SK-N-SH (cell line): ENCODE measurements at regions not wholly inside any gene's neighbourhood (a gene's known extent, or its start where the extent isn't known, plus 50 kb on each side); places are given as distances from the start of the nearest gene placed in this dataset.

Experiments used
- CTCF ChIA-PET: fragments of 300-600, 350-600 bp; formaldehyde crosslinking; extraction: SDS; loops from one replicate; lab custom pipeline; 2021; lab: Yijun Ruan, JAX
- POLR2A ChIA-PET: fragments of 350-600 bp; sonication (Branson Sonifier 250); formaldehyde crosslinking; extraction: SDS; loops from one replicate; lab custom pipeline; 2020; ENCODE audit warnings: antibody characterized with exemption, inconsistent platforms; lab: Yijun Ruan, JAX
- DNase-seq: peaks from one replicate; pipeline ENCODE4 v3.0.0; 2012
- H2AFZ ChIP-seq: fragments of 200-600 bp; sonication (generic); 2 replicates; pipeline ENCODE4 v1.8.1; 2016; ENCODE audit warnings: antibody characterized with exemption, mild to moderate bottlenecking, low read depth
- H3F3A ChIP-seq: fragments of 200-600 bp; sonication (generic); replicated peaks from 2 replicates; pipeline ENCODE3; 2016; ENCODE audit warnings: antibody characterized with exemption, mild to moderate bottlenecking; ENCODE audit not compliant: insufficient read depth
- H3K27ac ChIP-seq, 2 experiments: fragments of 200-500 bp in 1 of 2; fragments of 200-600 bp in 1 of 2; sonication (Bioruptor generic) in 1 of 2; sonication (generic), shearing (Covaris generic) in 1 of 2; 2 replicates each; pipeline versions ENCODE4 v1.5.1 to v1.6.1; 2014 to 2016; ENCODE audit warnings: low read depth in 2 of 2, inconsistent platforms in 1 of 2, low read length in 1 of 2, mild to moderate bottlenecking in 1 of 2, mixed read lengths in 1 of 2
- H3K27me3 ChIP-seq: fragments of 200-600 bp; sonication (generic), shearing (Covaris generic); 2 replicates; pipeline ENCODE4 v1.6.1; 2016; ENCODE audit warnings: mixed run types; ENCODE audit not compliant: insufficient read depth
- H3K36me3 ChIP-seq, 2 experiments: fragments of 200-500 bp in 1 of 2; fragments of 200-600 bp in 1 of 2; sonication (Bioruptor generic) in 1 of 2; sonication (generic) in 1 of 2; replicated peaks in 1 of 2; 2 replicates each; pipeline versions ENCODE3 to v1.5.1; 2014 to 2016; ENCODE audit warnings: low read length in 1 of 2, mild to moderate bottlenecking in 1 of 2; ENCODE audit not compliant: insufficient read depth in 2 of 2, control insufficient read depth in 1 of 2
- H3K4me1 ChIP-seq, 2 experiments: fragments of 200-500 bp in 1 of 2; fragments of 200-600 bp in 1 of 2; sonication (Bioruptor generic) in 1 of 2; sonication (generic), shearing (Covaris generic) in 1 of 2; 2 replicates each; pipeline versions ENCODE4 v1.5.1 to v1.6.1; 2014 to 2016; ENCODE audit warnings: low read depth in 1 of 2, low read length in 1 of 2, mixed run types in 1 of 2; ENCODE audit not compliant: insufficient read depth in 2 of 2, control insufficient read depth in 1 of 2
- H3K4me2 ChIP-seq: fragments of 200-600 bp; sonication (generic), shearing (Covaris generic); 2 replicates; pipeline ENCODE4 v1.6.1; 2017; ENCODE audit warnings: mixed run types
- H3K4me3 ChIP-seq, 2 experiments: fragments of 200-500 bp in 1 of 2; fragments of 200-600 bp in 1 of 2; sonication (Bioruptor generic) in 1 of 2; sonication (generic), shearing (Covaris generic) in 1 of 2; 2 replicates each; pipeline versions ENCODE4 v1.5.1 to v1.8.1; 2014 to 2016; ENCODE audit warnings: low read depth in 2 of 2, inconsistent platforms in 1 of 2, low read length in 1 of 2, mild to moderate bottlenecking in 1 of 2, mixed read lengths in 1 of 2, moderate library complexity in 1 of 2
- H3K79me2 ChIP-seq: fragments of 200-600 bp; sonication (generic); 2 replicates; pipeline ENCODE4 v1.8.1; 2017; ENCODE audit warnings: mild to moderate bottlenecking; ENCODE audit not compliant: insufficient read depth
- H3K9ac ChIP-seq: fragments of 200-600 bp; sonication (generic); 2 replicates; pipeline ENCODE4 v1.6.1; 2017; ENCODE audit warnings: mixed run types
- H3K9me2 ChIP-seq: fragments of 200-600 bp; sonication (generic); 2 replicates; pipeline ENCODE4 v1.6.1; 2017; ENCODE audit warnings: mixed run types
- H3K9me3 ChIP-seq: fragments of 200-600 bp; sonication (generic); 2 replicates; pipeline ENCODE4 v1.6.1; 2017; ENCODE audit warnings: mixed run types, mild to moderate bottlenecking, moderate library complexity
- H4K20me1 ChIP-seq: fragments of 200-600 bp; sonication (generic); 2 replicates; pipeline ENCODE4 v1.6.1; 2017; ENCODE audit warnings: mild to moderate bottlenecking, mixed run types; ENCODE audit not compliant: insufficient read depth
- CHD2 ChIP-seq: fragments of 150-350 bp; IDR thresholded peaks from 2 replicates; pipeline ENCODE4 v1.6.1; 2018; ENCODE audit warnings: low read length; ENCODE audit not compliant: partially characterized antibody
- EZH2phosphoT487 ChIP-seq: fragments of 200-600 bp; sonication (generic); IDR thresholded peaks from 2 replicates; pipeline ENCODE4 v1.6.1; 2017; ENCODE audit warnings: low read depth, mixed run types, mild to moderate bottlenecking, antibody characterized with exemption, moderate library complexity, borderline replicate concordance
- FOSL2 ChIP-seq: IDR thresholded peaks from 2 replicates; pipeline ENCODE4 v1.4.0; 2012; ENCODE audit warnings: low read depth, mild to moderate bottlenecking, moderate library complexity, borderline replicate concordance
- GATA2 ChIP-seq: sonication (generic); formaldehyde crosslinking; IDR thresholded peaks from 2 replicates; pipeline ENCODE4 v1.5.0; 2020; ENCODE audit warnings: mild to moderate bottlenecking, missing genetic modification reagents
- JUND ChIP-seq: IDR thresholded peaks from 2 replicates; pipeline ENCODE4 v1.4.0; 2012
- NRF1 ChIP-seq: IDR thresholded peaks from 2 replicates; pipeline ENCODE4 v1.6.1; 2012; ENCODE audit warnings: low read depth, mild to moderate bottlenecking, low read length
- POLR2AphosphoS5 ChIP-seq: IDR thresholded peaks from 2 replicates; pipeline ENCODE4 v1.6.1; 2012; ENCODE audit warnings: low read depth, low read length
- RFX5 ChIP-seq: IDR thresholded peaks from 2 replicates; pipeline ENCODE4 v1.6.1; 2012; ENCODE audit warnings: mild to moderate bottlenecking, improper control_type of control experiment, low read length
- SIN3A ChIP-seq: IDR thresholded peaks from 2 replicates; pipeline ENCODE4 v1.6.1; 2012; ENCODE audit warnings: low read depth, mild to moderate bottlenecking, low read length, moderate library complexity, borderline replicate concordance
- SMC3 ChIP-seq: IDR thresholded peaks from 2 replicates; pipeline ENCODE4 v1.6.1; 2012; ENCODE audit warnings: low read depth, low read length, improper control_type of control experiment
- TCF12 ChIP-seq: IDR thresholded peaks from 2 replicates; pipeline ENCODE4 v1.4.0; 2012
- TEAD4 ChIP-seq: IDR thresholded peaks from 2 replicates; pipeline ENCODE4 v1.4.0; 2012; ENCODE audit warnings: mild to moderate bottlenecking, borderline replicate concordance; ENCODE audit not compliant: insufficient read depth
- USF2 ChIP-seq: fragments of 150-350 bp; IDR thresholded peaks from 2 replicates; pipeline ENCODE4 v1.6.1; 2017; ENCODE audit warnings: antibody characterized with exemption, low read length, low read depth, borderline replicate concordance
- WGBS: methylation state at CpG from one replicate; pipeline ENCODE4 v1.1.6; 2017; ENCODE audit warnings: low lambda C conversion rate; 5-methylcytosine and 5-hydroxymethylcytosine counted together
- TF ChIP-seq, protein P1 (sequence below): IDR thresholded peaks from 2 replicates; pipeline ENCODE4 v1.4.0; 2012; ENCODE audit warnings: low read depth, borderline replicate concordance
- TF ChIP-seq, protein P2 (sequence below): fragments of 200-600 bp; sonication (generic); IDR thresholded peaks from 2 replicates; pipeline ENCODE4 v1.6.1; 2017; ENCODE audit warnings: antibody characterized with exemption, mild to moderate bottlenecking, moderate library complexity
- TF ChIP-seq, protein P3 (sequence below): IDR thresholded peaks from 2 replicates; pipeline ENCODE4 v1.6.1; 2012; ENCODE audit warnings: mild to moderate bottlenecking, low read depth, low read length, moderate library complexity
- TF ChIP-seq, protein P4 (sequence below): fragments of 150-350 bp; IDR thresholded peaks from 2 replicates; pipeline ENCODE4 v1.6.1; 2016; ENCODE audit warnings: mild to moderate bottlenecking, low read depth, low read length
- TF ChIP-seq, protein P5 (sequence below): IDR thresholded peaks from 2 replicates; pipeline ENCODE4 v1.4.0; 2012; ENCODE audit warnings: low read depth

GRCh38 chr2:4404363-4404762 lies 701.0 kb downstream of the DCDC2C start:
- Histone ChIP-seq H3K9me2 (no peaks in the 10 kb centered on the region), H3K9ac (no peak overlapping the region), H4K20me1 (no peaks in the 10 kb centered on the region), H2AFZ (no peak overlapping the region), H3K27me3 (no peaks in the 10 kb centered on the region), H3K4me1 (no peaks in the 10 kb centered on the region), H3K9me3 (peaks cover 19% of the 10 kb centered on the region; the same call in 1 of the 2 replicates), H3K4me3 (no peak overlapping the region), H3K36me3 (no peaks in the 10 kb centered on the region), H3K27ac (no peak overlapping the region), H3F3A (no peaks in the 10 kb centered on the region), H3K4me2 (no peak overlapping the region), H3K79me2 (no peaks in the 10 kb centered on the region)
- DNase-seq: no peak
- WGBS: 18% methylated on average over 10 of the region's 10 CpGs
- TF ChIP-seq JUND (no peak), EZH2phosphoT487 (no peak), CHD2 (no peak), TEAD4 (no peak), POLR2AphosphoS5 (no peak), SIN3A (no peak), FOSL2 (no peak)
- TF ChIP-seq, protein P1, sequence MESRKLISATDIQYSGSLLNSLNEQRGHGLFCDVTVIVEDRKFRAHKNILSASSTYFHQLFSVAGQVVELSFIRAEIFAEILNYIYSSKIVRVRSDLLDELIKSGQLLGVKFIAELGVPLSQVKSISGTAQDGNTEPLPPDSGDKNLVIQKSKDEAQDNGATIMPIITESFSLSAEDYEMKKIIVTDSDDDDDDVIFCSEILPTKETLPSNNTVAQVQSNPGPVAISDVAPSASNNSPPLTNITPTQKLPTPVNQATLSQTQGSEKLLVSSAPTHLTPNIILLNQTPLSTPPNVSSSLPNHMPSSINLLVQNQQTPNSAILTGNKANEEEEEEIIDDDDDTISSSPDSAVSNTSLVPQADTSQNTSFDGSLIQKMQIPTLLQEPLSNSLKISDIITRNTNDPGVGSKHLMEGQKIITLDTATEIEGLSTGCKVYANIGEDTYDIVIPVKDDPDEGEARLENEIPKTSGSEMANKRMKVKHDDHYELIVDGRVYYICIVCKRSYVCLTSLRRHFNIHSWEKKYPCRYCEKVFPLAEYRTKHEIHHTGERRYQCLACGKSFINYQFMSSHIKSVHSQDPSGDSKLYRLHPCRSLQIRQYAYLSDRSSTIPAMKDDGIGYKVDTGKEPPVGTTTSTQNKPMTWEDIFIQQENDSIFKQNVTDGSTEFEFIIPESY: no peak
- ChIA-PET POLR2A (no interaction called here), CTCF (no interaction called here)

DNA sequence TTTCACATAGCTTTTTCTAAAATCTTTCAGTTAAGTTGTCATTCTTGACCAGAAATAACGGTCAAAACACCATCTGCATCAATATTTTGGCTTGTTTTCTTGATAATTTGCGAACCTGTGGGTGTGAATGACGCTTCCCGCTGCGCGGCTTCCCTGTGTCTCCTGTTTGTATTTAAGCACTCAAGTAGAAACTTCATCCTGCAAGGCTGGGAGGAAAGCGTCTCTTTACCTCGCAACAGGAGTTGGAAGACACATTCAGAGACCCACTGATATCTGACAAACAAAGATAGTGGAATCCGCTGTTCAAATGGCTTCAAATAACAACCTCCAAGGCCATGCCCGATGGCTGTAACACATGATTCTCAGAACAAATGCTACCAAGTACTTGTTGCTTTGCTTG lies 704.9 kb downstream of the DCDC2C start:
- POLR2A ChIA-PET: no interaction called here
- TF ChIP-seq POLR2AphosphoS5: no peak
- TF ChIP-seq SMC3: no peak
- no peak for TF ChIP-seq RFX5
- no peak for TF ChIP-seq NRF1
- TF ChIP-seq, protein P2, sequence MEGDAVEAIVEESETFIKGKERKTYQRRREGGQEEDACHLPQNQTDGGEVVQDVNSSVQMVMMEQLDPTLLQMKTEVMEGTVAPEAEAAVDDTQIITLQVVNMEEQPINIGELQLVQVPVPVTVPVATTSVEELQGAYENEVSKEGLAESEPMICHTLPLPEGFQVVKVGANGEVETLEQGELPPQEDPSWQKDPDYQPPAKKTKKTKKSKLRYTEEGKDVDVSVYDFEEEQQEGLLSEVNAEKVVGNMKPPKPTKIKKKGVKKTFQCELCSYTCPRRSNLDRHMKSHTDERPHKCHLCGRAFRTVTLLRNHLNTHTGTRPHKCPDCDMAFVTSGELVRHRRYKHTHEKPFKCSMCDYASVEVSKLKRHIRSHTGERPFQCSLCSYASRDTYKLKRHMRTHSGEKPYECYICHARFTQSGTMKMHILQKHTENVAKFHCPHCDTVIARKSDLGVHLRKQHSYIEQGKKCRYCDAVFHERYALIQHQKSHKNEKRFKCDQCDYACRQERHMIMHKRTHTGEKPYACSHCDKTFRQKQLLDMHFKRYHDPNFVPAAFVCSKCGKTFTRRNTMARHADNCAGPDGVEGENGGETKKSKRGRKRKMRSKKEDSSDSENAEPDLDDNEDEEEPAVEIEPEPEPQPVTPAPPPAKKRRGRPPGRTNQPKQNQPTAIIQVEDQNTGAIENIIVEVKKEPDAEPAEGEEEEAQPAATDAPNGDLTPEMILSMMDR: no peak
- TF ChIP-seq, protein P3, sequence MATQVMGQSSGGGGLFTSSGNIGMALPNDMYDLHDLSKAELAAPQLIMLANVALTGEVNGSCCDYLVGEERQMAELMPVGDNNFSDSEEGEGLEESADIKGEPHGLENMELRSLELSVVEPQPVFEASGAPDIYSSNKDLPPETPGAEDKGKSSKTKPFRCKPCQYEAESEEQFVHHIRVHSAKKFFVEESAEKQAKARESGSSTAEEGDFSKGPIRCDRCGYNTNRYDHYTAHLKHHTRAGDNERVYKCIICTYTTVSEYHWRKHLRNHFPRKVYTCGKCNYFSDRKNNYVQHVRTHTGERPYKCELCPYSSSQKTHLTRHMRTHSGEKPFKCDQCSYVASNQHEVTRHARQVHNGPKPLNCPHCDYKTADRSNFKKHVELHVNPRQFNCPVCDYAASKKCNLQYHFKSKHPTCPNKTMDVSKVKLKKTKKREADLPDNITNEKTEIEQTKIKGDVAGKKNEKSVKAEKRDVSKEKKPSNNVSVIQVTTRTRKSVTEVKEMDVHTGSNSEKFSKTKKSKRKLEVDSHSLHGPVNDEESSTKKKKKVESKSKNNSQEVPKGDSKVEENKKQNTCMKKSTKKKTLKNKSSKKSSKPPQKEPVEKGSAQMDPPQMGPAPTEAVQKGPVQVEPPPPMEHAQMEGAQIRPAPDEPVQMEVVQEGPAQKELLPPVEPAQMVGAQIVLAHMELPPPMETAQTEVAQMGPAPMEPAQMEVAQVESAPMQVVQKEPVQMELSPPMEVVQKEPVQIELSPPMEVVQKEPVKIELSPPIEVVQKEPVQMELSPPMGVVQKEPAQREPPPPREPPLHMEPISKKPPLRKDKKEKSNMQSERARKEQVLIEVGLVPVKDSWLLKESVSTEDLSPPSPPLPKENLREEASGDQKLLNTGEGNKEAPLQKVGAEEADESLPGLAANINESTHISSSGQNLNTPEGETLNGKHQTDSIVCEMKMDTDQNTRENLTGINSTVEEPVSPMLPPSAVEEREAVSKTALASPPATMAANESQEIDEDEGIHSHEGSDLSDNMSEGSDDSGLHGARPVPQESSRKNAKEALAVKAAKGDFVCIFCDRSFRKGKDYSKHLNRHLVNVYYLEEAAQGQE: no peak
- TF ChIP-seq, protein P4, sequence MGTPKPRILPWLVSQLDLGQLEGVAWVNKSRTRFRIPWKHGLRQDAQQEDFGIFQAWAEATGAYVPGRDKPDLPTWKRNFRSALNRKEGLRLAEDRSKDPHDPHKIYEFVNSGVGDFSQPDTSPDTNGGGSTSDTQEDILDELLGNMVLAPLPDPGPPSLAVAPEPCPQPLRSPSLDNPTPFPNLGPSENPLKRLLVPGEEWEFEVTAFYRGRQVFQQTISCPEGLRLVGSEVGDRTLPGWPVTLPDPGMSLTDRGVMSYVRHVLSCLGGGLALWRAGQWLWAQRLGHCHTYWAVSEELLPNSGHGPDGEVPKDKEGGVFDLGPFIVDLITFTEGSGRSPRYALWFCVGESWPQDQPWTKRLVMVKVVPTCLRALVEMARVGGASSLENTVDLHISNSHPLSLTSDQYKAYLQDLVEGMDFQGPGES: no peak
- no peak for TF ChIP-seq GATA2 (CRISPR knock-in tag)
- no peak for TF ChIP-seq USF2
- TF ChIP-seq TCF12: no peak
- TF ChIP-seq CHD2: no peak
- TF ChIP-seq, protein P5, sequence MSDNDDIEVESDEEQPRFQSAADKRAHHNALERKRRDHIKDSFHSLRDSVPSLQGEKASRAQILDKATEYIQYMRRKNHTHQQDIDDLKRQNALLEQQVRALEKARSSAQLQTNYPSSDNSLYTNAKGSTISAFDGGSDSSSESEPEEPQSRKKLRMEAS: no peak

More for the DNA sequence above, 704.9 kb downstream of the DCDC2C start:
- Histone ChIP-seq H3K4me2 (no peak overlapping the region), H3K27ac (no peak overlapping the region), H3K9me3 (peaks cover 4% of the 10 kb centered on the region; the same call in 1 of the 2 replicates), H3K4me3 (no peak overlapping the region), H3F3A (no peaks in the 10 kb centered on the region), H3K9ac (no peak overlapping the region), H3K79me2 (no peaks in the 10 kb centered on the region), H4K20me1 (no peaks in the 10 kb centered on the region), H3K27me3 (no peaks in the 10 kb centered on the region), H2AFZ (no peak overlapping the region), H3K4me1 (no peaks in the 10 kb centered on the region), H3K36me3 (no peaks in the 10 kb centered on the region), H3K9me2 (no peaks in the 10 kb centered on the region)
- no peak for DNase-seq
- WGBS: 31% methylated on average over 10 of the region's 10 CpGs
- CTCF ChIA-PET: interaction anchor here (1.4 kb wide), 1 partner anchor 18 kb away, joined by 4 read pairs; no protein-coding TSS in a partner anchor
